H1 (cell line): ENCODE measurements at regions not wholly inside any gene's neighbourhood (a gene's known extent, or its start where the extent isn't known, plus 50 kb on each side); places are given as distances from the start of the nearest gene placed in this dataset.

Source experiments
- CTCF ChIA-PET: fragments of 300-600 bp; sonication (Branson Sonifier 250); formaldehyde crosslinking; loops from one replicate; lab custom pipeline; 2021; ENCODE audit not compliant: partially characterized antibody; lab: Charles Lee
- POLR2A ChIA-PET: fragments of 300-600 bp; sonication (Branson Sonifier 250); formaldehyde crosslinking; loops from one replicate; lab custom pipeline; 2021; ENCODE audit warnings: inconsistent platforms; ENCODE audit not compliant: partially characterized antibody; lab: Charles Lee
- DNase-seq, 2 experiments: peaks; one replicate each; pipeline versions ENCODE4 v3.0.0 to v3.0.0-alpha.2; 2010 to 2022; ENCODE audit warnings: low spot score in 2 of 2, low read depth in 1 of 2, mixed read lengths in 1 of 2
- FAIRE-seq: peaks from 2 replicates; lab custom pipeline; 2011; peaks lifted over from hg19 to GRCh38; lab: Jason Lieb, UNC
- H2AFZ ChIP-seq: 2 replicates; pipeline ENCODE4 v1.8.1; 2012; ENCODE audit warnings: low read length, inconsistent platforms
- H2AK5ac ChIP-seq: 2 replicates; pipeline ENCODE4 v1.6.1; 2013; ENCODE audit warnings: low read depth, low read length
- H2BK120ac ChIP-seq: replicated peaks from 2 replicates; pipeline ENCODE3; 2013; ENCODE audit warnings: low read depth, low read length, inconsistent platforms
- H2BK12ac ChIP-seq: 2 replicates; pipeline ENCODE4 v1.6.1; 2013; ENCODE audit warnings: low read depth, low read length
- H2BK15ac ChIP-seq: 2 replicates; pipeline ENCODE4 v1.6.1; 2013; ENCODE audit warnings: low read length
- H2BK20ac ChIP-seq: 2 replicates; pipeline ENCODE4 v1.6.1; 2013; ENCODE audit warnings: low read length
- H2BK5ac ChIP-seq: 2 replicates; pipeline ENCODE4 v1.6.1; 2013; ENCODE audit warnings: low read depth, low read length
- H3K14ac ChIP-seq: 2 replicates; pipeline ENCODE4 v1.6.1; 2013; ENCODE audit warnings: inconsistent platforms; ENCODE audit not compliant: insufficient read length
- H3K18ac ChIP-seq: 2 replicates; pipeline ENCODE4 v1.6.1; 2013; ENCODE audit warnings: low read length; ENCODE audit errors: extremely low read depth
- H3K23ac ChIP-seq: 2 replicates; pipeline ENCODE4 v1.6.1; 2013; ENCODE audit warnings: inconsistent platforms; ENCODE audit not compliant: insufficient read length
- H3K23me2 ChIP-seq: 2 replicates; pipeline ENCODE4 v1.6.1; 2013; ENCODE audit warnings: low read depth, low read length
- H3K27ac ChIP-seq: 2 replicates; pipeline ENCODE4 v1.6.1; 2011; ENCODE audit warnings: low read depth, low read length, inconsistent platforms
- H3K27me3 ChIP-seq, 4 experiments: replicated peaks in 1 of 4; 1 replicate in 1 of 4; 2 replicates in 3 of 4; pipeline versions ENCODE4 v1.6.1 to v1.8.1; 2011 to 2013; ENCODE audit warnings: low read length in 3 of 4, mild to moderate bottlenecking in 3 of 4, inconsistent platforms in 2 of 4, mixed read lengths in 2 of 4, moderate library complexity in 1 of 4; ENCODE audit not compliant: control insufficient read depth in 3 of 4, insufficient read depth in 3 of 4; ENCODE audit errors: extremely low read depth in 1 of 4
- H3K36me3 ChIP-seq, 4 experiments: 2 replicates each; pipeline versions ENCODE4 v1.6.1 to v1.8.1; 2011 to 2013; ENCODE audit warnings: mild to moderate bottlenecking in 4 of 4, low read length in 3 of 4, moderate library complexity in 2 of 4, control low read depth in 1 of 4, inconsistent platforms in 1 of 4; ENCODE audit not compliant: insufficient read depth in 4 of 4, control insufficient read depth in 2 of 4
- H3K4ac ChIP-seq: replicated peaks from 2 replicates; pipeline ENCODE3; 2013; ENCODE audit warnings: low read length, low read depth, mixed read lengths, inconsistent platforms; ENCODE audit not compliant: insufficient read length
- H3K4me1 ChIP-seq, 4 experiments: replicated peaks in 1 of 4; 1 replicate in 1 of 4; 2 replicates in 3 of 4; pipeline versions ENCODE4 v1.6.1 to v1.8.1; 2011 to 2013; ENCODE audit warnings: low read length in 3 of 4, inconsistent platforms in 2 of 4, mixed read lengths in 1 of 4; ENCODE audit not compliant: insufficient read depth in 4 of 4, control insufficient read depth in 3 of 4
- H3K4me2 ChIP-seq, 2 experiments: 2 replicates each; pipeline versions ENCODE4 v1.6.1 to v1.8.1; 2011 to 2013; ENCODE audit warnings: low read depth in 2 of 2, low read length in 2 of 2, control low read depth in 1 of 2, inconsistent platforms in 1 of 2, mild to moderate bottlenecking in 1 of 2; ENCODE audit not compliant: insufficient read depth in 1 of 2
- H3K4me3 ChIP-seq, 4 experiments: fragments of 200-600, 300-600 bp in 1 of 4; sonication (generic), shearing (Covaris generic), sonication (Bioruptor Twin) in 1 of 4; 2 replicates each; pipeline versions ENCODE4 v1.5.1 to v1.8.1; 2011 to 2016; ENCODE audit warnings: low read length in 4 of 4, low read depth in 3 of 4, control low read depth in 2 of 4, inconsistent platforms in 2 of 4, mild to moderate bottlenecking in 2 of 4, mixed read lengths in 1 of 4, moderate library complexity in 1 of 4; ENCODE audit not compliant: insufficient read depth in 2 of 4; ENCODE audit errors: extremely low read depth in 1 of 4
- H3K56ac ChIP-seq: replicated peaks from 2 replicates; pipeline ENCODE3; 2013; ENCODE audit warnings: low read depth, mild to moderate bottlenecking, mixed read lengths, low read length, inconsistent platforms; ENCODE audit not compliant: insufficient read length
- H3K79me1 ChIP-seq: 2 replicates; pipeline ENCODE4 v1.6.1; 2013; ENCODE audit warnings: low read depth, low read length, control low read depth
- H3K79me2 ChIP-seq, 2 experiments: 2 replicates each; pipeline versions ENCODE4 v1.6.1 to v1.8.1; 2012 to 2013; ENCODE audit warnings: low read length in 2 of 2, mild to moderate bottlenecking in 2 of 2, inconsistent platforms in 1 of 2; ENCODE audit not compliant: insufficient read depth in 2 of 2, control insufficient read depth in 1 of 2
- H3K9ac ChIP-seq, 4 experiments: replicated peaks in 1 of 4; 1 replicate in 1 of 4; 2 replicates in 3 of 4; pipeline versions ENCODE4 v1.6.1 to v1.8.1; 2011 to 2013; ENCODE audit warnings: low read depth in 3 of 4, low read length in 3 of 4, control low read depth in 2 of 4, mild to moderate bottlenecking in 2 of 4, moderate library complexity in 2 of 4, inconsistent platforms in 1 of 4; ENCODE audit errors: extremely low read depth in 1 of 4
- H3K9me3 ChIP-seq, 2 experiments: 2 replicates each; pipeline versions ENCODE4 v1.6.1 to v1.8.1; 2012 to 2013; ENCODE audit warnings: mild to moderate bottlenecking in 2 of 2, moderate library complexity in 2 of 2, control low read depth in 1 of 2, inconsistent platforms in 1 of 2, low read depth in 1 of 2, low read length in 1 of 2, mixed read lengths in 1 of 2; ENCODE audit not compliant: insufficient read depth in 2 of 2
- H4K20me1 ChIP-seq, 2 experiments: replicated peaks in 1 of 2; 2 replicates each; pipeline versions ENCODE3 to v1.8.1; 2011 to 2013; ENCODE audit warnings: inconsistent platforms in 2 of 2, low read length in 2 of 2, mild to moderate bottlenecking in 1 of 2; ENCODE audit not compliant: insufficient read depth in 2 of 2, control insufficient read depth in 1 of 2
- H4K5ac ChIP-seq: 2 replicates; pipeline ENCODE4 v1.6.1; 2013; ENCODE audit warnings: low read length, low read depth, mixed read lengths, inconsistent platforms; ENCODE audit not compliant: insufficient read length
- H4K8ac ChIP-seq: 2 replicates; pipeline ENCODE4 v1.8.0; 2013; ENCODE audit warnings: mild to moderate bottlenecking, moderate library complexity, low read length, inconsistent platforms; ENCODE audit not compliant: insufficient read depth; ENCODE audit errors: extremely low read depth
- H4K91ac ChIP-seq: replicated peaks from 2 replicates; pipeline ENCODE3; 2013; ENCODE audit warnings: low read length, mixed read lengths, inconsistent platforms; ENCODE audit not compliant: insufficient read length
- CTBP2 ChIP-seq: IDR thresholded peaks from 2 replicates; pipeline ENCODE4 v1.7.0; 2011; ENCODE audit warnings: borderline replicate concordance, mild to moderate bottlenecking, moderate library complexity, mixed read lengths, low read length; ENCODE audit not compliant: insufficient read depth, insufficient read length
- POU5F1 ChIP-seq: IDR thresholded peaks from 2 replicates; pipeline ENCODE4 v1.6.1; 2011; ENCODE audit warnings: low read depth, mild to moderate bottlenecking, low read length, moderate library complexity
- SP4 ChIP-seq: IDR thresholded peaks from 2 replicates; pipeline ENCODE4 v1.6.1; 2012; ENCODE audit warnings: low read length, inconsistent platforms
- whole genome bisulfite sequencing, 2 experiments: shearing (Covaris generic) in 1 of 2; methylation state at CpG; one replicate each; pipeline versions ENCODE4 v1.1.6 to v1.1.7; 2013 to 2015; ENCODE audit warnings: low lambda C conversion rate in 2 of 2, mixed read lengths in 2 of 2, inconsistent platforms in 1 of 2, low coverage in 1 of 2, missing lambda C conversion rate in 1 of 2; ENCODE audit not compliant: insufficient replicate concordance in 2 of 2, insufficient coverage in 1 of 2, insufficient read length in 1 of 2; ENCODE audit errors: extremely low coverage in 1 of 2, missing lambda C conversion rate in 1 of 2; 5-methylcytosine and 5-hydroxymethylcytosine counted together

GRCh38 chr18:78804206-78805030 lies 175.2 kb upstream of the SALL3 start:
- no peaks in the 10 kb centered on the region for H3K27me3 ChIP-seq
- no peak for TF ChIP-seq CTBP2
- no peak for TF ChIP-seq SP4
- no peak for TF ChIP-seq POU5F1
- H3K4me2 ChIP-seq = no peak overlapping the region
- H2BK12ac ChIP-seq = no peak overlapping the region
- H3K23me2 ChIP-seq = no peaks in the 10 kb centered on the region
- ChIA-PET POLR2A (no interaction called here), CTCF (no interaction called here)
- no peak overlapping the region for H3K27ac ChIP-seq
- H2BK120ac ChIP-seq = no peak overlapping the region
- no peak overlapping the region for H3K9ac ChIP-seq
- no peak overlapping the region for H2BK20ac ChIP-seq
- peaks cover 0 to 2% of the 10 kb centered on the region in 2 experiments; a peak in 1 of 4 replicates for H3K9me3 ChIP-seq
- no peak overlapping the region for H2BK5ac ChIP-seq
- H3K79me1 ChIP-seq = no peaks in the 10 kb centered on the region
- H4K20me1 ChIP-seq = no peaks in the 10 kb centered on the region
- WGBS, 2 experiments = 95% methylated on average over 19 of the region's 26 CpGs; no CpG with 5 or more reads in 1 of the 2 experiments
- no peaks in the 10 kb centered on the region for H3K36me3 ChIP-seq
- no peak overlapping the region for H4K5ac ChIP-seq
- no peak overlapping the region for H4K8ac ChIP-seq
- H4K91ac ChIP-seq = no peak overlapping the region
- H3K56ac ChIP-seq = no peak overlapping the region
- no peak overlapping the region for H2AK5ac ChIP-seq
- H2AFZ ChIP-seq = no peak overlapping the region
- no peak overlapping the region for H3K4ac ChIP-seq
- FAIRE-seq (no peak), DNase-seq (no peak)
- no peaks in the 10 kb centered on the region for H3K4me1 ChIP-seq
- H3K4me3 ChIP-seq = no peak overlapping the region
- H3K14ac ChIP-seq = no peak overlapping the region
- H3K23ac ChIP-seq = no peak overlapping the region
- H2BK15ac ChIP-seq = no peak overlapping the region
- H3K79me2 ChIP-seq = no peaks in the 10 kb centered on the region
- no peak overlapping the region for H3K18ac ChIP-seq
